Skeletal muscle tissue (tissue), 3 donors: ENCODE measurements at regions not wholly inside any gene's neighbourhood (a gene's known extent, or its start where the extent isn't known, plus 50 kb on each side); places are given as distances from the start of the nearest gene placed in this dataset.

Source experiments
- H3K27ac ChIP-seq: one replicate; pipeline ENCODE4 v1.7.0; 2013; ENCODE audit warnings: mild to moderate bottlenecking, low read depth, low read length, inconsistent platforms
- H3K27me3 ChIP-seq, 3 donors: one replicate each; pipeline ENCODE4 v1.7.0; 2013; ENCODE audit warnings: low read length in 3 of 3; ENCODE audit not compliant: control insufficient read depth in 3 of 3, insufficient read depth in 3 of 3
- H3K36me3 ChIP-seq, 3 donors: one replicate each; pipeline ENCODE4 v1.7.0; 2013; ENCODE audit warnings: low read length in 3 of 3; ENCODE audit not compliant: control insufficient read depth in 3 of 3, insufficient read depth in 3 of 3
- H3K4me1 ChIP-seq, 3 donors: one replicate each; pipeline ENCODE4 v1.7.0; 2013; ENCODE audit warnings: low read length in 3 of 3, mild to moderate bottlenecking in 3 of 3; ENCODE audit not compliant: control insufficient read depth in 3 of 3, insufficient read depth in 3 of 3
- H3K4me3 ChIP-seq, 3 donors: one replicate each; pipeline ENCODE4 v1.7.0; 2013; ENCODE audit warnings: low read length in 3 of 3
- H3K9ac ChIP-seq, 3 donors: one replicate each; pipeline ENCODE4 v1.7.0; 2013; ENCODE audit warnings: low read length in 3 of 3, mild to moderate bottlenecking in 3 of 3, moderate library complexity in 2 of 3, low read depth in 1 of 3
- H3K9me3 ChIP-seq, 3 donors: one replicate each; pipeline ENCODE4 v1.7.0; 2013; ENCODE audit warnings: low read length in 3 of 3; ENCODE audit not compliant: control insufficient read depth in 3 of 3
- donor health status: Osteomylitis.

DNA sequence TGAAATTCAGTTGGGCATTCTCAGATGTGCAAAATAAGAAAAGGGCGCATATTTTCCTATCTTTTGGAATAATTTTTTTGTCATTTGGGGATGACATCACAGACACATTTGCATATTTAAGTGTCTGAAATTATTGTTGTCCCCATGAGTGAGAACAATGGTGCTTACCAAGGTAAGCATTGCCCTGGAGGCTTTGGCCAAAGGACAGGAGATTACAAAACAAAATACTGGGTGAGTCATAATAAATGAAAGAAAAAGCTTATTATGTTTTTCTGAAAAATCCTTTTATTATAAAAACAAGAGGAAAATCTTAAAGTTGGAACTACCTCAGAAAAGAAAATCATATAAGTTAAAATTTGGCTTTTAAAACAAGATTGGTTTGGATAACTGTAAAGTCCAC, 254.9 kb downstream of the BTG1 start:
- no peaks in the 10 kb centered on the region for H3K36me3 ChIP-seq
- no peaks in the 10 kb centered on the region for H3K4me1 ChIP-seq
- no peak overlapping the region for H3K9ac ChIP-seq
- H3K27ac ChIP-seq, result no peak overlapping the region
- H3K9me3 ChIP-seq, result no peaks in the 10 kb centered on the region
- no peaks in the 10 kb centered on the region for H3K27me3 ChIP-seq
- H3K4me3 ChIP-seq, result no peak overlapping the region

DNA sequence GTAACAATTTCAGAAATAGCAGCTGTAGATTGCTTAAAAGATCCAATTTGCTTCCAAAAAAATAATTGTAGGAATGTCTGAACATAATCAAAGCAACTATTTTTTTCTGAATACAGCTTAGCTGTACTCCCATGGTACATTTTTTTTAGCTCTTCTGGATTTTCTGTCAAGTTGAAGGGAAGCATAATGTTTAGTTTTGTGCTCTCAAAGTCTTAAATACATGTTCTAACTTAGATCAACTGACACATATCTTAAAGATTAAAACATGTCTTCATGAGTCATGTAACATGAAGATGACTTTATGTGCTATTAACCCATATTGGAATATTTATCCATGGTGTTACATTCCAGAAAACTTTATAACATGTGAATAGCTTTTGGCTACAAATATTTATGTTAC, 255.7 kb downstream of the BTG1 start:
- Histone ChIP-seq H3K27ac (no peak overlapping the region), H3K9ac (no peak overlapping the region), H3K36me3 (no peaks in the 10 kb centered on the region), H3K4me1 (no peaks in the 10 kb centered on the region), H3K27me3 (no peaks in the 10 kb centered on the region), H3K4me3 (no peak overlapping the region), H3K9me3 (no peaks in the 10 kb centered on the region)

DNA sequence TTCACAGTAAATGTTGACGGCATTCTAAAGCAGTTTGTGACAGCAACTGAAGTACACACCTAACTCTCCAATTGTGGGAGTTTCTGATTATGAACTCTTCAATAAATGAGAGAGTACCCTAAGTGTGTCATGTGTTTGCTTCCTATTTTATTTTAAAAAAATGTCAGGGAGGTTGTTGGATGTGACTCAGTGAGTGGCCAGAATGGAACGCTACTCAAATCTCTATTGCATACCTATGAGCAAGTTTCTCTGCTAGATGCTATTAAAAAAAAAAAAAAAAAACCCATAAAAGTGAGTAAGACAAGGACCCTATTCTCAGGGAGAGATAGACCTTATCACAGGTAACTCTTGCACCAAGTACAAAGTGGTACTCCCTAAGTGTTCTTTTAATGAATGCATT, 256.6 kb downstream of the BTG1 start:
- H3K4me1 ChIP-seq, result no peaks in the 10 kb centered on the region

DNA sequence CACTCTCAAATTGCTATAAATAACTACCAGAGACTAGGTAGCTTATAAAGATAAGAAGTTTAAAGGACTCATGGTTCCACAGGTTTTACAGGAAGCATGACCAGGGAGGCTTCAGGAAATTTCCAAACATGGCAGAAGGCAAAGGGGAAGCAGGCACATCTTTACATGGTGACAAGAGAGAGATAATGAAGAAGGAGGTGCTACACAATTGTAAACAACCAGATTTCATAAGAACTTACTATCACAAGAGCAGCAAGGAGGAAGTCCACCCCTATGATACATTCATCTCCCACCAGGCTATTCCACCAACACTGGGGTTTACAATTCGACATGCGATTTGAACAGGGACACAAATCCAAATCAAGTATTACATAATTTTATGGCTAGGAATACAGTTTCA, 257.7 kb downstream of the BTG1 start:
- Histone ChIP-seq H3K36me3 (no peaks in the 10 kb centered on the region), H3K27ac (no peak overlapping the region), H3K4me3 (no peak overlapping the region), H3K4me1 (no peaks in the 10 kb centered on the region), H3K9ac (no peak overlapping the region), H3K27me3 (no peaks in the 10 kb centered on the region), H3K9me3 (no peaks in the 10 kb centered on the region)

More for the DNA sequence above, 256.6 kb downstream of the BTG1 start:
- Histone ChIP-seq H3K36me3 (no peaks in the 10 kb centered on the region), H3K9ac (no peak overlapping the region), H3K27ac (no peak overlapping the region), H3K27me3 (no peaks in the 10 kb centered on the region), H3K9me3 (no peaks in the 10 kb centered on the region), H3K4me3 (no peak overlapping the region)

DNA sequence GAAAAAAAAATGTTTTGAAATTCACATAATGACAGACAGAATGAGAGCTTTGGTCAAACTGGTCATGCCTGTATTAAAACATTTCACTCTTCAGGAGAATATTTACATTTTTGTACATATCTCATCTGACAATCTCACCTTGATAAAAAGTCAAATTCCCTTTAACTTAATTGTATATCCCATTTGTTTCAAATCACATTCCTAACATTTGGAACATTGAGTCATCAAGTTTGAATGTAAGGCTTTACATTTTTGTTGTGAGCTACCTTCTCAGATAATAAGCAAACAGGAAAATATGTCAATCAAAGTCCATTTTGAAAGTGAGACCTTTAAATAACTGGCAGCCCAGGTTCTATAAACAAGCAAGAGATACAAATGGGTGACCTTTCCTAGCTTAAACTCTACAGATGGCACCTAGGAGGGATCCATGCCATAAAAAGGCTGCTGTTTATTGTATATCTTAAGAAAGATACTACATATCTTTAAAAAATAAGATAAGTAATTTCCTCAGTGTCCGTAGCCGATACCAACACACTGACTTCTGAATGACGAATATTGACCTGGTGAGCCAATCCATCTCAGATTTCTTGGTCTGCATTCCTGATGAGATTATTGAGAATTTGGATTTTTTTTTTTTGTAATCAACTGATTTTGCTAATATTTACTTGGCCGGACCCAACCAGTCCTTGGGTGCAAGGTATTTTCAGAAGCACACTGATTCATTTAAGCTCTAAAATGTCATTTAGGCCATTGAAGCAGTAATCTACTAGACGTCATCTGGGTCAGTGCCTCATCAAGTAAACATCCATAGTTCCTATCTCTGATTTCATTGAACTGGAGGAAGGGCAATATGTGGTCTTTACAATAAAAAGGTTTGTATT, 259.6 kb downstream of the BTG1 start:
- Histone ChIP-seq H3K9ac (no peak overlapping the region), H3K4me3 (no peak overlapping the region), H3K27me3 (no peaks in the 10 kb centered on the region), H3K36me3 (no peaks in the 10 kb centered on the region), H3K4me1 (no peaks in the 10 kb centered on the region), H3K27ac (no peak overlapping the region), H3K9me3 (no peaks in the 10 kb centered on the region)

DNA sequence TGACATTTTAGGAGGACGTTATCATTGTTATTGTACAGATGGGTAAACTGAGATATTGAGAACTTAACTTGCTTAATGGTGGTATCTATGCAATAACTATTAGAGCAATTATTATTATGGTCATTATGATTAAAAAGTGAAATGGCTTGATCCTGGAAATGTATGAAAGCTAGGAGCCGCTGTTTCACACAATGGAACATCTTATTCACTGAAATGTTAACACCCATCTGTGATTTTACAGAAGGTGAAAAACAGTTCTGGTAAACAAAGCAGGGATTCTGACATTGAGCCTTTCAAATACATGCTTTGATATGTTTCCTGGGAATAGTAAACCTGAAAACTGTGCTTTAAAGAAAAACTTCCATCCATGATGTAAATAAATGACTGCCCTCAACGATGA, 261.4 kb downstream of the BTG1 start:
- no peaks in the 10 kb centered on the region for H3K27me3 ChIP-seq
- no peaks in the 10 kb centered on the region for H3K4me1 ChIP-seq
- no peak overlapping the region for H3K9ac ChIP-seq
- H3K36me3 ChIP-seq, result no peaks in the 10 kb centered on the region
- H3K27ac ChIP-seq, result no peak overlapping the region
- H3K9me3 ChIP-seq, result no peaks in the 10 kb centered on the region
- no peak overlapping the region for H3K4me3 ChIP-seq

DNA sequence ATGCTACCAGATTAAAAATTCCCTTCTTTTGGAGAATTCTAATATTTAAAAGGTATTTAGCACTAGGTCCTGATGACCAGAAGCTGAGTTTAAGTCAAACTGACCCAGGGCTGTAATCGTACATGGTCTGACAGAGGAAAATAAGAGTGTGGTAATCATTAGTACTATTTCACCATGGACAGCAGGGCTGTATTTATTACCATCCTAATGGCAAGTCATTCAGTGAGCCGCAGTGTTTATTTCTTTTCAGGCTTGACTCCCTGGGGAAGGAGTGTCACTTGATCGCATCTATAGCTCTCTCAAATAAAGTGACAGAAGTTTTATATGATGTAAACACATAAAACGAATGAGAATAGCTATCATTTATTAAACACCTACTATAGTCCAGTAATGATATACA, 261.8 kb downstream of the BTG1 start:
- H3K27me3 ChIP-seq, result no peaks in the 10 kb centered on the region
- no peaks in the 10 kb centered on the region for H3K36me3 ChIP-seq
- no peak overlapping the region for H3K9ac ChIP-seq
- no peak overlapping the region for H3K4me3 ChIP-seq
- no peaks in the 10 kb centered on the region for H3K4me1 ChIP-seq
- H3K9me3 ChIP-seq, result no peaks in the 10 kb centered on the region
- H3K27ac ChIP-seq, result no peak overlapping the region

DNA sequence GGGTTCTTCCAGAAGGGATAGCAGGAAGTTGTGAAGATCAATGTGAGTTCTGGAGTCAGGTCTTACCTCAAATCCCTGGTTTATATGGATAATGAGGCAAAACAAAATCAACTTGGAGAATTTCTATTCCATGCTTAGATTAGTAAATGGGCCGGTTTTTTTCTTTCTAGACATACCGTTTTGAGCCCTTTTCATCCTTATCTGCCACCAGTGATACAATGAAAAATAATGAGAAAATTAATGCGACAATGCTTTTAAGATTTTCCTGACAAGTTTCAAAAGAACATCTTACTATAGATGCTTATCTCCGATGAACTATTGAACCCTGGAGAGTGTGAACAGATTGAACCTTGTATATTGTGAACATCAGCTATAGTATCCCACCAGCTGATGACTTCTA, 262.7 kb downstream of the BTG1 start:
- H3K9me3 ChIP-seq, result no peaks in the 10 kb centered on the region
- no peaks in the 10 kb centered on the region for H3K4me1 ChIP-seq
- H3K27ac ChIP-seq, result no peak overlapping the region
- no peaks in the 10 kb centered on the region for H3K27me3 ChIP-seq
- no peak overlapping the region for H3K4me3 ChIP-seq
- no peak overlapping the region for H3K9ac ChIP-seq
- H3K36me3 ChIP-seq, result no peaks in the 10 kb centered on the region

DNA sequence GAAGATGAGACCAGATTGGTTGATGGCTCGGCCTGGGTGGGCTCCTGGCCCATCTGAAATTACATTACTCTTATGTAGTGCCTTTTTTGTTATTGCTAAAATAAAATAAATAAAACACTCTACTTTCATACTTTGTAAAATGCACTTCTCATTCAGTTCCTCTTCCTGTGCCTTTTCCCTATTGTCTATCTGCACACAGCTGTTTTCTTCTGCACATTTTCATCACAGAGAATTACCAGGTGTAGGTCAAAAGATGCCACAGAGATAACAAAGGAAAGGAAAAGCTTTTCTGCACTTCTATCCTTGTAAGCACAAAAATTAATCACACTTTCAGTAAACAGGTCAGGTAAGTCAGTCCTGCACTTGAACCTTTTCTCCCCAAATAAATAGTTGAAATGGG, 265.1 kb downstream of the BTG1 start:
- Histone ChIP-seq H3K4me1 (no peaks in the 10 kb centered on the region), H3K9ac (no peak overlapping the region), H3K36me3 (no peaks in the 10 kb centered on the region), H3K9me3 (no peaks in the 10 kb centered on the region), H3K27me3 (no peaks in the 10 kb centered on the region), H3K4me3 (no peak overlapping the region), H3K27ac (no peak overlapping the region)

DNA sequence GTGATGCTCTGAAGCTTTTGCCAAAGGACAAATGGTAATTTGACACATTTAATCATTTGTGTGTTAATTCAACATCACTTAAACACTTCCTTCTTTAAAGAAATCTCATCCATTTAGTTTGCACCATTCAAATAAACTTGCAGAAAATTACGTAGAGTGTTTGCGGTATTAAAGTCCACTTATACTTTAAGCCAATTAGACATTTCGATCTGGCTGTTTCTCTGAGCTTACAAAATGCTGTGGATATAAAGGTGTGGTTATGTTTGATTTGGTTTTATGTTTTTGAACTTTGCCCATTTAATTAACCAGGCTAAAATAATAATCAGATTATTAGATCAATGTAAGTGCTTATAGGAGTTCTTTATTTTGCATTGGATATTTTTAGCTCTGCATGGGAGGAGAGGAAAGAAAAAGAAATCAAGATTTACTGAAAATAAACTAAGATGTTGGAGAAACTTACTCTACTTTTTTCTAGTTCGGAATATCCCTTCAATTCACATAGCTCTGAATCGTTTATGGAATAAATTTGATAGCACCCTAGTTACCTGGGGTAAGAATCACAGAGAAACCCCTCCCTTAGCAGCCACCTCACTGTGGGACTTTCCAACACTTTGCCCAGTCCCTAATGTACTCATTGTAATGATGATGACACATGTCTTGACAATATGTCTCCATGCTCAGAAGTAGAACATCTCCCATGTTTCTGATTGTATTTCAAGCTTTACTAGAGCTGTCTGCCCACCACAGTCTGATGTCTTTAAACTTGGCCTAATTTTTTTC, 268.0 kb downstream of the BTG1 start:
- Histone ChIP-seq H3K36me3 (no peaks in the 10 kb centered on the region), H3K27ac (no peak overlapping the region), H3K4me1 (no peaks in the 10 kb centered on the region)

More for the DNA sequence above, 268.0 kb downstream of the BTG1 start:
- Histone ChIP-seq H3K27me3 (no peaks in the 10 kb centered on the region), H3K9me3 (no peaks in the 10 kb centered on the region), H3K4me3 (no peak overlapping the region), H3K9ac (no peak overlapping the region)
